Naive thymus-derived CD8-positive, alpha-beta T cell (primary cell): ENCODE measurements at regions not wholly inside any gene's neighbourhood (a gene's known extent, or its start where the extent isn't known, plus 50 kb on each side); places are given as distances from the start of the nearest gene placed in this dataset.

ENCODE experiments used
- ATAC-seq, 2 donors: fragments of 150-1000 bp; cut with Tn5 transposase in 1 of 2; sonication (Bioruptor Pico), chemical (Tn5 transposase) in 1 of 2; 1 replicate in 1 of 2; 2 replicates in 1 of 2; pipeline ENCODE4 v1.10.0; 2021; ENCODE audit warnings: mild to moderate bottlenecking in 2 of 2, moderate library complexity in 2 of 2
- POLR2A ChIA-PET: fragments of 350-600 bp; sonication (Branson Sonifier 250); formaldehyde crosslinking; loops from one replicate; lab custom pipeline; 2021; ENCODE audit warnings: antibody characterized with exemption; lab: Charles Lee
- DNase-seq, 10 donors: peaks; one replicate each; pipeline versions ENCODE4 v3.0.0 to v3.0.0-alpha.2; 2020 to 2022
- H3K27ac Mint-ChIP-seq, 10 donors: one replicate each; pipeline ENCODE4 v1.8.0; 2020 to 2022; ENCODE audit warnings: mild to moderate bottlenecking in 10 of 10, mixed read lengths in 10 of 10, moderate library complexity in 4 of 10, inconsistent platforms in 1 of 10
- H3K27me3 Mint-ChIP-seq, 5 donors: one replicate each; pipeline ENCODE4 v1.8.0; 2021 to 2022; ENCODE audit warnings: mixed read lengths in 5 of 5
- H3K36me3 Mint-ChIP-seq, 3 donors: one replicate each; pipeline ENCODE4 v1.8.0; 2020 to 2022; ENCODE audit warnings: mixed read lengths in 3 of 3, mild to moderate bottlenecking in 2 of 3, inconsistent platforms in 1 of 3
- H3K4me1 Mint-ChIP-seq, 4 donors: one replicate each; pipeline ENCODE4 v1.8.0; 2021 to 2022; ENCODE audit warnings: mixed read lengths in 4 of 4
- H3K4me3 Mint-ChIP-seq, 10 donors: one replicate each; pipeline ENCODE4 v1.8.0; 2020 to 2022; ENCODE audit warnings: mild to moderate bottlenecking in 10 of 10, mixed read lengths in 10 of 10, moderate library complexity in 6 of 10, inconsistent platforms in 1 of 10
- H3K9me3 Mint-ChIP-seq, 9 donors: one replicate each; pipeline ENCODE4 v1.8.0; 2020 to 2022; ENCODE audit warnings: mixed read lengths in 9 of 9, mild to moderate bottlenecking in 3 of 9, inconsistent platforms in 1 of 9, moderate library complexity in 1 of 9

GRCh38 chr17:17398188-17398942, 78.4 kb upstream of the MED9 start:
- POLR2A ChIA-PET: no interaction called here
- DNase-seq (no peak), ATAC-seq (no peak)
- Mint-ChIP-seq H3K27me3 (no peaks in the 10 kb centered on the region), H3K9me3 (peaks cover 0 to 1% (median 0%) of the 10 kb centered on the region in 9 donors), H3K4me3 (no peak overlapping the region), H3K4me1 (peaks cover 25 to 59% (median 54%) of the 10 kb centered on the region in 4 donors), H3K27ac (no peak overlapping the region), H3K36me3 (no peaks in the 10 kb centered on the region)

- ATAC-seq (no peak), DNase-seq (no peak)
- Mint-ChIP-seq H3K27ac (peak overlapping the region in 3 of 10 donors; percentile 27 to 67 (median 46)), H3K4me1 (peaks cover 29 to 64% (median 57%) of the 10 kb centered on the region in 4 donors), H3K4me3 (peak overlapping the region in 2 of 10 donors; percentile 12 to 51), H3K27me3 (no peaks in the 10 kb centered on the region), H3K9me3 (peaks cover 0 to 1% (median 0%) of the 10 kb centered on the region in 9 donors), H3K36me3 (no peaks in the 10 kb centered on the region)
- POLR2A ChIA-PET: no interaction called here
Measured at GRCh38 chr17:17398943-17399926, 77.6 kb upstream of the MED9 start.

- H3K9me3 Mint-ChIP-seq: peaks cover 0 to 1% (median 0%) of the 10 kb centered on the region in 9 donors
- no peak overlapping the region for H3K4me3 Mint-ChIP-seq
- peak overlapping the region in 3 of 10 donors; percentile 27 to 69 (median 53) for H3K27ac Mint-ChIP-seq
- H3K36me3 Mint-ChIP-seq: no peaks in the 10 kb centered on the region
- H3K27me3 Mint-ChIP-seq: no peaks in the 10 kb centered on the region
- DNase-seq (no peak), ATAC-seq (no peak)
- peaks cover 37 to 70% (median 64%) of the 10 kb centered on the region in 4 donors for H3K4me1 Mint-ChIP-seq
- POLR2A ChIA-PET: interaction anchor here (1.5 kb wide), 1 partner anchor 8 kb away, joined by 7 read pairs; no protein-coding TSS in a partner anchor
Measured at GRCh38 chr17:17400070-17400469, 76.7 kb upstream of the MED9 start.

- POLR2A ChIA-PET: interaction anchor here (1.5 kb wide), 1 partner anchor 9 kb away, joined by 7 read pairs; no protein-coding TSS in a partner anchor
- no peak for ATAC-seq
- peak overlapping the region in 1 of 10 donors; percentile 33 for H3K4me3 Mint-ChIP-seq
- H3K36me3 Mint-ChIP-seq: no peaks in the 10 kb centered on the region
- peak overlapping the region in 7 of 10 donors; percentile 34 to 92 (median 53) for H3K27ac Mint-ChIP-seq
- peaks cover 40 to 76% (median 69%) of the 10 kb centered on the region in 4 donors for H3K4me1 Mint-ChIP-seq
- no peaks in the 10 kb centered on the region for H3K27me3 Mint-ChIP-seq
- H3K9me3 Mint-ChIP-seq: peaks cover 0 to 1% (median 0%) of the 10 kb centered on the region in 9 donors
- no peak for DNase-seq
Measured at GRCh38 chr17:17400566-17401184, 76.1 kb upstream of the MED9 start.

- H3K27me3 Mint-ChIP-seq: no peaks in the 10 kb centered on the region
- H3K27ac Mint-ChIP-seq: peak overlapping the region in 4 of 10 donors; percentile 11 to 90 (median 70)
- DNase-seq (no peak), ATAC-seq (no peak)
- peaks cover 0 to 1% (median 0%) of the 10 kb centered on the region in 9 donors for H3K9me3 Mint-ChIP-seq
- H3K4me3 Mint-ChIP-seq: peak overlapping the region in 2 of 10 donors; percentile 12 to 18
- H3K36me3 Mint-ChIP-seq: no peaks in the 10 kb centered on the region
- POLR2A ChIA-PET: interaction anchor here (1.5 kb wide), 1 partner anchor 10 kb away, joined by 7 read pairs; no protein-coding TSS in a partner anchor
- H3K4me1 Mint-ChIP-seq: peaks cover 45 to 79% (median 74%) of the 10 kb centered on the region in 4 donors
Measured at GRCh38 chr17:17401271-17401781, 75.5 kb upstream of the MED9 start.

GRCh38 chr17:17402558-17402957, 74.2 kb upstream of the MED9 start:
- no peak for ATAC-seq
- no peak for DNase-seq
- peak overlapping the region in 9 of 10 donors; percentile 3 to 85 (median 39) for H3K4me3 Mint-ChIP-seq
- H3K27ac Mint-ChIP-seq: peak overlapping the region in 8 of 10 donors; percentile 55 to 92 (median 82)
- peaks cover 45 to 87% (median 82%) of the 10 kb centered on the region in 4 donors for H3K4me1 Mint-ChIP-seq
- H3K27me3 Mint-ChIP-seq: no peaks in the 10 kb centered on the region
- POLR2A ChIA-PET: interaction anchor here (1.1 to 4.7 kb wide), 3 partner anchors 8 to 14 kb away, joined by 3 to 51 read pairs (median 8); no protein-coding TSS in a partner anchor
- no peaks in the 10 kb centered on the region for H3K9me3 Mint-ChIP-seq
- H3K36me3 Mint-ChIP-seq: no peaks in the 10 kb centered on the region

- no peaks in the 10 kb centered on the region for H3K9me3 Mint-ChIP-seq
- peak overlapping the region; percentile 61 to 88 (median 82) for H3K4me3 Mint-ChIP-seq
- no peak for DNase-seq
- H3K36me3 Mint-ChIP-seq: no peaks in the 10 kb centered on the region
- POLR2A ChIA-PET: interaction anchor here (1.0 to 4.7 kb wide), 4 partner anchors 8 to 36 kb away, joined by 3 to 51 read pairs (median 6); no protein-coding TSS in a partner anchor
- H3K27me3 Mint-ChIP-seq: no peaks in the 10 kb centered on the region
- no peak for ATAC-seq
- H3K27ac Mint-ChIP-seq: peak overlapping the region; percentile 9 to 96 (median 92)
- H3K4me1 Mint-ChIP-seq: peaks cover 45 to 90% (median 83%) of the 10 kb centered on the region in 4 donors
Measured at GRCh38 chr17:17403065-17403464, 73.7 kb upstream of the MED9 start.

- ATAC-seq: peak; percentile 96 to 98
- Mint-ChIP-seq H3K4me3 (peak overlapping the region; percentile 61 to 88 (median 82)), H3K27me3 (no peaks in the 10 kb centered on the region), H3K27ac (peak overlapping the region; percentile 88 to 96 (median 92)), H3K9me3 (no peaks in the 10 kb centered on the region), H3K36me3 (no peaks in the 10 kb centered on the region), H3K4me1 (peaks cover 43 to 89% (median 83%) of the 10 kb centered on the region in 4 donors)
- peak; percentile 20 to 75 (median 60) for DNase-seq
- POLR2A ChIA-PET: interaction anchor here (0.5 to 4.7 kb wide), 7 partner anchors 9 to 278 kb away, joined by 3 to 51 read pairs (median 4); no protein-coding TSS in a partner anchor
Measured at GRCh38 chr17:17403899-17404576, 72.8 kb upstream of the MED9 start.

- Mint-ChIP-seq H3K4me1 (peaks cover 42 to 79% (median 75%) of the 10 kb centered on the region in 4 donors), H3K4me3 (peak overlapping the region in 2 of 10 donors; percentile 29 to 61), H3K9me3 (no peaks in the 10 kb centered on the region), H3K27ac (peak overlapping the region in 3 of 10 donors; percentile 8 to 88 (median 36)), H3K36me3 (no peaks in the 10 kb centered on the region), H3K27me3 (no peaks in the 10 kb centered on the region)
- no peak for ATAC-seq
- DNase-seq: no peak
- POLR2A ChIA-PET: interaction anchor here (1.0 to 4.7 kb wide), 3 partner anchors 10 to 14 kb away, joined by 4 to 51 read pairs (median 5); no protein-coding TSS in a partner anchor
Measured at GRCh38 chr17:17405673-17406072, 71.1 kb upstream of the MED9 start.

- no peak for DNase-seq
- no peaks in the 10 kb centered on the region for H3K9me3 Mint-ChIP-seq
- peaks cover 37 to 74% (median 70%) of the 10 kb centered on the region in 4 donors for H3K4me1 Mint-ChIP-seq
- POLR2A ChIA-PET: interaction anchor here (1.0 to 4.7 kb wide), 3 partner anchors 10 to 15 kb away, joined by 4 to 51 read pairs (median 5); no protein-coding TSS in a partner anchor
- peak overlapping the region in 4 of 10 donors; percentile 20 to 61 (median 37) for H3K4me3 Mint-ChIP-seq
- no peaks in the 10 kb centered on the region for H3K27me3 Mint-ChIP-seq
- peak overlapping the region in 7 of 10 donors; percentile 8 to 88 (median 65) for H3K27ac Mint-ChIP-seq
- no peak for ATAC-seq
- no peaks in the 10 kb centered on the region for H3K36me3 Mint-ChIP-seq
Measured at GRCh38 chr17:17406225-17406624, 70.6 kb upstream of the MED9 start.
